ENCODE measurements at regions not wholly inside any gene's neighbourhood (a gene's known extent, or its start where the extent isn't known, plus 50 kb on each side); places are given as distances from the start of the nearest gene placed in this dataset.

DNA sequence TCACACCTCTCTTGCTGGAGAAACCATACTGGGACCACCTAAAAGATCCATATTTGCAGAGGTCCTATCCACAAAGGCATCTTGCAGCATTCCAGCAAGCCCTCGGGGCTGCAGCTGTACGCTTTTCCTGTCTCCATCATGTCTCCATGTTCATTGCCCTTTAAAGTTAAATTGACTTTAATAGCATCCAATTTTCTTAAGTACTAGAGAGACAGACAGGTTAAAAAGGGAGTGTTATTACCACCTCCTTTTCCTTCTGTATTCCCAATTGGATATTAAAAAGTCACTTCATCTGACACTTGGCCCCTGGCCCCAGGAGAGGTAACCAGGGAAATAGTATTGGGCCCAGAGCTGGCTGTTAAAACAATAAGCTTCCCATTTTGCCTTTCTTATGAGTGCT, 178.6 kb downstream of the UNC5CL start:
- H3K27me3 ChIP-seq (ENCODE audit: control insufficient read depth, extremely low read depth, insufficient read depth, low read length): peaks cover 6% of the 10 kb centered on the region
- H3K9me1 ChIP-seq (ENCODE audit: control insufficient read depth, extremely low read depth, insufficient read depth, low read length): no peaks in the 10 kb centered on the region
- DNase-seq (ENCODE audit: low read depth, low spot score) (no peak), FAIRE-seq (no peak)
- TF ChIP-seq EZH2 (IDR thresholded peaks at IDR 0.05; ENCODE audit: low read length): no peak
- TF ChIP-seq CTCF (optimal IDR thresholded peaks at IDR 0.05 in 1 of 3, IDR thresholded peaks at IDR 0.05 in 1 of 3, conservative IDR thresholded peaks at IDR 0.05 in 1 of 3; ENCODE audit: extremely low read depth in 1 of 3, insufficient read depth in 2 of 3, low read length in 3 of 3): no peak
- dilution Hi-C loops (cut with MboI; ENCODE audit: extremely low pct_ligation_motif_present, low sequenced_read_pairs): no loop called here
- no peak overlapping the region for H2AFZ ChIP-seq (ENCODE audit: control insufficient read depth, low read length)
- no peak overlapping the region for H3K4me2 ChIP-seq (ENCODE audit: control insufficient read depth, extremely low read depth, insufficient read depth, low read depth, low read length)
- H3K79me2 ChIP-seq (ENCODE audit: control insufficient read depth, insufficient read depth, low read length): no peaks in the 10 kb centered on the region
- no peaks in the 10 kb centered on the region for H3K9me3 ChIP-seq (ENCODE audit: control insufficient read depth, low read depth, low read length)
- no peaks in the 10 kb centered on the region for H3K36me3 ChIP-seq (ENCODE audit: control insufficient read depth in 2 of 2, extremely low read depth in 1 of 2, insufficient read depth in 2 of 2, low read length in 2 of 2)
- no peaks in the 10 kb centered on the region for H3K4me1 ChIP-seq (ENCODE audit: control insufficient read depth, extremely low read depth, insufficient read depth, low read length)
- no peaks in the 10 kb centered on the region for H4K20me1 ChIP-seq (ENCODE audit: control insufficient read depth, extremely low read depth, insufficient read depth, low read length)
- H3K9ac ChIP-seq (ENCODE audit: control insufficient read depth, extremely low read depth, insufficient read depth, low read length): no peak overlapping the region
- H3K4me3 ChIP-seq (ENCODE audit: control insufficient read depth in 2 of 3, extremely low read depth in 1 of 3, insufficient read depth in 2 of 3, low read depth in 1 of 3, low read length in 3 of 3): no peak overlapping the region
- H3K27ac ChIP-seq (ENCODE audit: control insufficient read depth, insufficient read depth, low read length): no peak overlapping the region

DNA sequence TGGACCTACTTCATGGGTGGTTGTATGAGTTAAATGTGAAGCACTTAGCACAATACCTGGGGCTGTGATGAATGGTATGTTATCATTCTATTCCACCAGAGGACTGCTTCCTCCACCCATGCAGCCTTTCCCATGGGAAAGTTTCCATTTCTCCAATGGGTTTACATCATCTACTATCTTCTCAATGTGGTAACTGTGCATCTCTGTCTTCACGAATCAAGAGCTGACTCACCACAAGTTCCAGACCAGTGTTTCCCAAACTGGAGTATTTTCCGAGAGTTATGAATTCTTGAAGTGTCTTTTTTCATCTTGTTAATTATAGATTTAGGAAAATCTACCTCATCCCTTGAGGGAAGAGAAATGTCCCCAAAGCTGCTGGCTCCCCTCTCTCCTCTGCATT, 182.8 kb downstream of the UNC5CL start:
- no peak overlapping the region for H3K9ac ChIP-seq (ENCODE audit: control insufficient read depth, extremely low read depth, insufficient read depth, low read length)
- H4K20me1 ChIP-seq (ENCODE audit: control insufficient read depth, extremely low read depth, insufficient read depth, low read length): no peaks in the 10 kb centered on the region
- H3K36me3 ChIP-seq (ENCODE audit: control insufficient read depth in 2 of 2, extremely low read depth in 1 of 2, insufficient read depth in 2 of 2, low read length in 2 of 2): no peaks in the 10 kb centered on the region
- H2AFZ ChIP-seq (ENCODE audit: control insufficient read depth, low read length): no peak overlapping the region
- H3K9me3 ChIP-seq (ENCODE audit: control insufficient read depth, low read depth, low read length): no peaks in the 10 kb centered on the region
- dilution Hi-C loops (cut with MboI; ENCODE audit: extremely low pct_ligation_motif_present, low sequenced_read_pairs): no loop called here
- no peaks in the 10 kb centered on the region for H3K4me1 ChIP-seq (ENCODE audit: control insufficient read depth, extremely low read depth, insufficient read depth, low read length)
- no peak for DNase-seq (ENCODE audit: low read depth, low spot score)
- no peaks in the 10 kb centered on the region for H3K9me1 ChIP-seq (ENCODE audit: control insufficient read depth, extremely low read depth, insufficient read depth, low read length)
- no peaks in the 10 kb centered on the region for H3K79me2 ChIP-seq (ENCODE audit: control insufficient read depth, insufficient read depth, low read length)
- H3K27ac ChIP-seq (ENCODE audit: control insufficient read depth, insufficient read depth, low read length): no peak overlapping the region
- H3K4me2 ChIP-seq (ENCODE audit: control insufficient read depth, extremely low read depth, insufficient read depth, low read depth, low read length): no peak overlapping the region
- no peak for TF ChIP-seq CTCF (optimal IDR thresholded peaks at IDR 0.05 in 1 of 3, IDR thresholded peaks at IDR 0.05 in 1 of 3, conservative IDR thresholded peaks at IDR 0.05 in 1 of 3; ENCODE audit: extremely low read depth in 1 of 3, insufficient read depth in 2 of 3, low read length in 3 of 3)
- TF ChIP-seq EZH2 (IDR thresholded peaks at IDR 0.05; ENCODE audit: low read length): no peak
- no peak overlapping the region for H3K4me3 ChIP-seq (ENCODE audit: control insufficient read depth in 2 of 3, extremely low read depth in 1 of 3, insufficient read depth in 2 of 3, low read depth in 1 of 3, low read length in 3 of 3)
- peaks cover 7% of the 10 kb centered on the region for H3K27me3 ChIP-seq (ENCODE audit: control insufficient read depth, extremely low read depth, insufficient read depth, low read length)
- FAIRE-seq: no peak
